B cell (primary cell): ENCODE measurements at regions not wholly inside any gene's neighbourhood (a gene's known extent, or its start where the extent isn't known, plus 50 kb on each side); places are given as distances from the start of the nearest gene placed in this dataset.

Source experiments
- ATAC-seq: fragments of 200-7000 bp; cut with Tn5 transposase; one replicate; pipeline ENCODE4 v1.10.0; 2021; ENCODE audit warnings: low read depth, mild to moderate bottlenecking, moderate number of reproducible peaks, moderate library complexity
- CTCF ChIA-PET: fragments of 350-600 bp; sonication (Branson Sonifier 250); formaldehyde crosslinking; loops from one replicate; lab custom pipeline; 2021; ENCODE audit warnings: antibody characterized with exemption, inconsistent platforms; lab: Charles Lee
- POLR2A ChIA-PET: fragments of 350-600 bp; sonication (Branson Sonifier 250); formaldehyde crosslinking; loops from one replicate; lab custom pipeline; 2021; ENCODE audit warnings: antibody characterized with exemption; lab: Charles Lee
- DNase-seq: peaks from one replicate; pipeline ENCODE4 v3.0.0; 2013
- H2AFZ ChIP-seq: 2 replicates; pipeline ENCODE4 v1.6.1; 2012; ENCODE audit warnings: mild to moderate bottlenecking, low read depth, low read length; ENCODE audit not compliant: insufficient read depth, poor library complexity, severe bottlenecking
- H3K27ac ChIP-seq, 2 donors: 1 replicate in 1 of 2; 2 replicates in 1 of 2; pipeline ENCODE4 v1.5.1; 2012 to 2013; ENCODE audit warnings: low read length in 2 of 2, mild to moderate bottlenecking in 2 of 2, moderate library complexity in 1 of 2
- H3K27me3 ChIP-seq, 4 experiments: fragments of 200-600 bp in 1 of 4; sonication (generic) in 1 of 4; replicated peaks in 1 of 4; 1 replicate in 2 of 4; 2 replicates in 2 of 4; pipeline versions ENCODE4 v1.6.1 to v1.7.0; 2013 to 2016; ENCODE audit warnings: low read length in 3 of 4, mild to moderate bottlenecking in 2 of 4, mixed read lengths in 1 of 4, moderate library complexity in 1 of 4; ENCODE audit not compliant: insufficient read depth in 4 of 4, control insufficient read depth in 3 of 4; ENCODE audit errors: control extremely low read depth in 1 of 4
- H3K36me3 ChIP-seq, 2 experiments: replicated peaks in 1 of 2; 1 replicate in 1 of 2; 2 replicates in 1 of 2; pipeline versions ENCODE4 v1.6.1 to v1.7.1; 2013; ENCODE audit warnings: low read length in 1 of 2; ENCODE audit not compliant: insufficient read depth in 2 of 2, control insufficient read depth in 1 of 2; ENCODE audit errors: control extremely low read depth in 1 of 2, extremely low read depth in 1 of 2
- H3K4me1 ChIP-seq, 2 donors: fragments of 200-600 bp in 1 of 2; sonication (generic) in 1 of 2; 1 replicate in 1 of 2; 2 replicates in 1 of 2; pipeline versions ENCODE4 v1.5.1 to v1.6.1; 2013 to 2017; ENCODE audit warnings: low read length in 2 of 2; ENCODE audit not compliant: control insufficient read depth in 2 of 2, insufficient read depth in 2 of 2
- H3K4me2 ChIP-seq: replicated peaks from 2 replicates; pipeline ENCODE3; 2012; ENCODE audit warnings: mild to moderate bottlenecking, low read depth, low read length; ENCODE audit not compliant: poor library complexity, severe bottlenecking
- H3K4me3 ChIP-seq, 5 experiments: fragments of 200-600 bp in 1 of 5; sonication (generic) in 1 of 5; 1 replicate in 3 of 5; 2 replicates in 2 of 5; pipeline versions ENCODE4 v1.5.1 to v1.7.0; 2011 to 2016; ENCODE audit warnings: low read length in 4 of 5, mild to moderate bottlenecking in 4 of 5, low read depth in 2 of 5, control low read depth in 1 of 5, moderate library complexity in 1 of 5; ENCODE audit not compliant: insufficient read depth in 1 of 5; ENCODE audit errors: control extremely low read depth in 1 of 5, extremely low read depth in 1 of 5
- H3K79me2 ChIP-seq: fragments of 200-600 bp; sonication (generic); one replicate; pipeline ENCODE4 v1.6.0; 2016; ENCODE audit warnings: low read length; ENCODE audit not compliant: control insufficient read depth, insufficient read depth
- H3K9ac ChIP-seq: fragments of 200-600 bp; sonication (generic); 2 replicates; pipeline ENCODE4 v1.6.1; 2017; ENCODE audit warnings: mild to moderate bottlenecking, low read length, moderate library complexity
- H3K9me3 ChIP-seq, 3 donors: one replicate each; pipeline versions ENCODE4 v1.6.1 to v1.7.1; 2013; ENCODE audit warnings: low read length in 2 of 3; ENCODE audit not compliant: control insufficient read depth in 2 of 3, insufficient read depth in 1 of 3; ENCODE audit errors: control extremely low read depth in 1 of 3
- H4K20me1 ChIP-seq: 2 replicates; pipeline ENCODE4 v1.6.0; 2012; ENCODE audit warnings: mild to moderate bottlenecking, low read length; ENCODE audit not compliant: insufficient read depth, control insufficient read depth, poor library complexity, severe bottlenecking
- H3K27ac Mint-ChIP-seq: one replicate; pipeline ENCODE4 v1.8.0; 2021; ENCODE audit warnings: mixed read lengths
- H3K27me3 Mint-ChIP-seq: one replicate; pipeline ENCODE4 v1.8.0; 2021; ENCODE audit warnings: mixed read lengths
- H3K4me1 Mint-ChIP-seq: one replicate; pipeline ENCODE4 v1.8.0; 2021; ENCODE audit warnings: mixed read lengths
- H3K4me3 Mint-ChIP-seq: one replicate; pipeline ENCODE4 v1.8.0; 2021; ENCODE audit warnings: mixed read lengths
- H3K9me3 Mint-ChIP-seq: one replicate; pipeline ENCODE4 v1.8.0; 2022; ENCODE audit warnings: mixed read lengths; ENCODE audit not compliant: insufficient read depth
- CTCF ChIP-seq: fragments of 200-600 bp; IDR thresholded peaks from one replicate; pipeline ENCODE4 v1.8.0; 2022; ENCODE audit warnings: antibody characterized with exemption, mild to moderate bottlenecking
- EZH2 ChIP-seq: IDR thresholded peaks from 2 replicates; pipeline ENCODE4 v1.6.1; 2012; ENCODE audit warnings: borderline replicate concordance, low read depth, mild to moderate bottlenecking, moderate library complexity, low read length; ENCODE audit not compliant: insufficient read depth, poor library complexity, severe bottlenecking
- WGBS: methylation state at CpG from one replicate; pipeline ENCODE4 v1.1.5; 2013; ENCODE audit warnings: missing lambda C conversion rate; ENCODE audit not compliant: insufficient coverage; 5-methylcytosine and 5-hydroxymethylcytosine counted together
- intact Hi-C: fragments of 100-400 bp; cut with micrococcal nuclease; formaldehyde crosslinking; loops from one replicate; pipeline ENCODE4 v1.10.0; 2022

DNA sequence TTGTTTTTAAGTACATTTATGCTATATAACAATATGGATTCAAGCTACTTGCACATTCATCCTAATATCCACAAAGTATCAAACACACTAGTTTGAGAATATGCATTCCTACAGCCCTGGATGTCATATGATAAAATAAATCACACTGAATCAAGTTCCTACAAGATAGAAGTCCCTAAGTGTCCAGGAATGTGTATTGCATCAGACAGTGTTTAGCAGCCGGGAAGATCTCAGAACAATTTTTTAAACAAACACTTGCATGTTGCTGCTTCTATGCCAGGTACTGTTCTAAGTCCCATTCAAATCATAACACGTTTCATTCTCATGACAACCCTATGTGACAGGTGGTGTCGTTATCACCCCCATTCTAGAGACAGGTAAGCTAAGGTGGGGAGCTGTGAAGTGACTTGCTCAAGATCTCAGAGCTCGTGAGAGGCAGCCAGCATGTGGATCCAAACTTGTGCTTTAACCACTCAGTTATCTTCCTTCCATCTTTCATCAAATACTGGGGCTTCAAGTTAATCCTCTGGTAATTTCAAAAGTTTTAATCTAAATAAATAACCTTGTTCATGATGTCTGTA is 68.3 kb upstream of the KIF26B start:
- intact Hi-C loops = no loop called here
- Histone ChIP-seq H3K27me3 (no peaks in the 10 kb centered on the region), H3K9me3 (no peaks in the 10 kb centered on the region), H3K36me3 (no peaks in the 10 kb centered on the region), H2AFZ (no peak overlapping the region), H3K9ac (no peak overlapping the region), H3K4me2 (no peak overlapping the region), H3K4me1 (no peaks in the 10 kb centered on the region), H4K20me1 (no peaks in the 10 kb centered on the region), H3K79me2 (no peaks in the 10 kb centered on the region), H3K27ac (no peak overlapping the region), H3K4me3 (no peak overlapping the region)
- Mint-ChIP-seq H3K9me3 (no peaks in the 10 kb centered on the region), H3K27ac (no peak overlapping the region), H3K4me3 (no peak overlapping the region), H3K27me3 (no peaks in the 10 kb centered on the region), H3K4me1 (no peaks in the 10 kb centered on the region)
- no peak for ATAC-seq
- no CpG with 5 or more reads among the region's 4 CpGs for WGBS
- TF ChIP-seq EZH2 (no peak), CTCF (no peak)
- CTCF ChIA-PET = interaction anchor here (0.7 kb wide), 2 partner anchors 43 to 289 kb away, joined by 3 to 4 read pairs; no protein-coding TSS in a partner anchor
- POLR2A ChIA-PET = no interaction called here
- DNase-seq = no peak

- Histone ChIP-seq H3K9ac (no peak overlapping the region), H3K36me3 (no peaks in the 10 kb centered on the region), H3K27me3 (no peaks in the 10 kb centered on the region), H2AFZ (no peak overlapping the region), H3K27ac (no peak overlapping the region), H3K9me3 (no peaks in the 10 kb centered on the region), H3K79me2 (no peaks in the 10 kb centered on the region), H4K20me1 (no peaks in the 10 kb centered on the region), H3K4me1 (no peaks in the 10 kb centered on the region), H3K4me3 (no peak overlapping the region), H3K4me2 (no peak overlapping the region)
- WGBS = 87% methylated on average over 4 of the region's 9 CpGs
- ATAC-seq = no peak
- TF ChIP-seq CTCF = no peak
- no peak for TF ChIP-seq EZH2
- Mint-ChIP-seq H3K4me3 (no peak overlapping the region), H3K27me3 (no peaks in the 10 kb centered on the region), H3K4me1 (no peaks in the 10 kb centered on the region), H3K9me3 (no peaks in the 10 kb centered on the region), H3K27ac (no peak overlapping the region)
- POLR2A ChIA-PET = no interaction called here
- intact Hi-C loops = no loop called here
- CTCF ChIA-PET = interaction anchor here (0.7 kb wide), 1 partner anchor 288 kb away, joined by 3 read pairs; no protein-coding TSS in a partner anchor
- DNase-seq = no peak
These were observed 69.2 kb upstream of the KIF26B start for GRCh38 chr1:245085508-245086095.
